ENCODE measurements at regions not wholly inside any gene's neighbourhood (a gene's known extent, or its start where the extent isn't known, plus 50 kb on each side); places are given as distances from the start of the nearest gene placed in this dataset.

- TF ChIP-seq POLR2A (IDR thresholded peaks at IDR 0.05) (no peak), CTCF (IDR thresholded peaks at IDR 0.05) (no peak)
Measured at GRCh38 chr11:35078470-35078735, 60.6 kb upstream of the CD44 start.

All from ovary (tissue), 3 donors.